ENCODE measurements at regions not wholly inside any gene's neighbourhood (a gene's known extent, or its start where the extent isn't known, plus 50 kb on each side); places are given as distances from the start of the nearest gene placed in this dataset.

DNA sequence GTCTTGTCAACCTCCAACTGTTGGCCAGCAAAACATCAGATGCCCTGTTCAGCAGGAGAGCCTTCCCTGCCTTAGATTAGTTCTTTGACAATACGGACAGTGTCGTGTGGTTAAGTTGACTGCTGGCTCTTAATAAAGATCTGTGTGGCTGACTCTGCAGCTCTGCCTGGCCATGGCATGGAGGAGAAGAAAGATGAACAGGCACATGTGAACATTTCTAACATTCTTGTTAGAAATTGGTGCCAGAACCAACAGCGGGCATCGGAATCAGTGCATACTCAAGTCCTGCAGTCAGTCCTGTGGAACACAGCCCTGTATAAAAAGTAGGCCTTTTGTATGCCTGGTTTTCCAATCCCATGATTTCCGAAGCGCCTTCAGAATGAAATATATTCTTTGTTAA lies 455.6 kb downstream of the POM121L12 start:
- TF ChIP-seq NR2C2 (CRISPR knock-in tag; IDR thresholded peaks at IDR 0.05) (no peak), NFYB (CRISPR knock-in tag; conservative IDR thresholded peaks at IDR 0.05; ENCODE audit: low read depth) (no peak), PRDM15 (CRISPR knock-in tag; IDR thresholded peaks at IDR 0.05) (no peak), ATF6 (CRISPR knock-in tag; IDR thresholded peaks at IDR 0.05) (no peak), ZSCAN18 (CRISPR knock-in tag; IDR thresholded peaks at IDR 0.05) (no peak), CREB1 (CRISPR knock-in tag; IDR thresholded peaks at IDR 0.05) (no peak), MAX (CRISPR knock-in tag; IDR thresholded peaks at IDR 0.05) (no peak), ZMAT4 (CRISPR knock-in tag; IDR thresholded peaks at IDR 0.05) (no peak), FOXP1 (CRISPR knock-in tag; IDR thresholded peaks at IDR 0.05; ENCODE audit: borderline replicate concordance) (no peak)
- TF ChIP-seq, protein P1, sequence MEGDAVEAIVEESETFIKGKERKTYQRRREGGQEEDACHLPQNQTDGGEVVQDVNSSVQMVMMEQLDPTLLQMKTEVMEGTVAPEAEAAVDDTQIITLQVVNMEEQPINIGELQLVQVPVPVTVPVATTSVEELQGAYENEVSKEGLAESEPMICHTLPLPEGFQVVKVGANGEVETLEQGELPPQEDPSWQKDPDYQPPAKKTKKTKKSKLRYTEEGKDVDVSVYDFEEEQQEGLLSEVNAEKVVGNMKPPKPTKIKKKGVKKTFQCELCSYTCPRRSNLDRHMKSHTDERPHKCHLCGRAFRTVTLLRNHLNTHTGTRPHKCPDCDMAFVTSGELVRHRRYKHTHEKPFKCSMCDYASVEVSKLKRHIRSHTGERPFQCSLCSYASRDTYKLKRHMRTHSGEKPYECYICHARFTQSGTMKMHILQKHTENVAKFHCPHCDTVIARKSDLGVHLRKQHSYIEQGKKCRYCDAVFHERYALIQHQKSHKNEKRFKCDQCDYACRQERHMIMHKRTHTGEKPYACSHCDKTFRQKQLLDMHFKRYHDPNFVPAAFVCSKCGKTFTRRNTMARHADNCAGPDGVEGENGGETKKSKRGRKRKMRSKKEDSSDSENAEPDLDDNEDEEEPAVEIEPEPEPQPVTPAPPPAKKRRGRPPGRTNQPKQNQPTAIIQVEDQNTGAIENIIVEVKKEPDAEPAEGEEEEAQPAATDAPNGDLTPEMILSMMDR (IDR thresholded peaks at IDR 0.05) = no peak

Data from WTC11 (cell line).